Activated CD4-positive, CD25-positive, alpha-beta regulatory T cell treated with anti-CD3 and anti-CD28 coated beads, Interleukin-2, amount 50 U/mL, for 24 hours (primary cell): ENCODE measurements at regions not wholly inside any gene's neighbourhood (a gene's known extent, or its start where the extent isn't known, plus 50 kb on each side); places are given as distances from the start of the nearest gene placed in this dataset.

Source experiments
- ATAC-seq, 2 donors: fragments of 150-1000 bp; cut with Tn5 transposase; one replicate each; pipeline ENCODE4 v1.10.0; 2021; ENCODE audit warnings: mild to moderate bottlenecking in 1 of 2, moderate library complexity in 1 of 2

DNA sequence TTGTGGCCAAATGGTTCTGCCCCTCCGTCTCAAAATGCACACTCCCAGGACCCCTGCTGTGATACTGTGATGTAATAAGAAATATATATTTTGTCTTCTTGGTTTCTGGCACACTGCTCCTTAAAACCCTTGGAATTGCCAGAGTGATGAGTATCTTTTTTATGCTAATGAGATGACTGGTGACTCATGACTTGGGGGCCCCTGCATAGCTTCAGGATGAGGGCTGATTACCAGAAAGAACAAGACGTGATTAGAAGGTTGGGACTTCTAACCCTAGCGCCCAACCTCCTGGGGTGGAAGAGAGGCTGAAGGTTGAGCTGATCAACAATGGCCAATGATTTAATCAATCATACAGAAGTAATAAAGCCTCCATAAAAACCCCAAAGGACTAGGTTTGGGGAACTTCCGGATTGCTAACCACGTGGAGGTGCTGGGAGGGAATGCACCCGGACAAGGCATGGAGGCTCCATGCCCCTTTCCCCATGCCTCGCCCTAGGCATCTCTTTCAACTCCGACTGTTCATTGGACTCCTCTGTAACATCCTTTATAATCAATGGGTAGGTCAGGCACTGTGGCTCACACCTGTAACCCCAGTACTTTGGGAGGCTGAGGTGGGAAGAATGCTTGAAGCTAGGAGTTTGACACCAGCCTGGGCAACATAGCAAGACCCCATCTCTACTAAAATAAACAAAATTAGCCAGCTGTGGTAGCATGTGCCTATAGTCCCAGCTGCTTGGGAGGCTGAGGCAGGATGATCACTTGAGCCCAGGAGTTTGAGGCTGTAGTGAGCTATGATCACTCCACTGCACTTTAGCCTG, 89.1 kb downstream of the HS1BP3 start:
- ATAC-seq, result no peak

DNA sequence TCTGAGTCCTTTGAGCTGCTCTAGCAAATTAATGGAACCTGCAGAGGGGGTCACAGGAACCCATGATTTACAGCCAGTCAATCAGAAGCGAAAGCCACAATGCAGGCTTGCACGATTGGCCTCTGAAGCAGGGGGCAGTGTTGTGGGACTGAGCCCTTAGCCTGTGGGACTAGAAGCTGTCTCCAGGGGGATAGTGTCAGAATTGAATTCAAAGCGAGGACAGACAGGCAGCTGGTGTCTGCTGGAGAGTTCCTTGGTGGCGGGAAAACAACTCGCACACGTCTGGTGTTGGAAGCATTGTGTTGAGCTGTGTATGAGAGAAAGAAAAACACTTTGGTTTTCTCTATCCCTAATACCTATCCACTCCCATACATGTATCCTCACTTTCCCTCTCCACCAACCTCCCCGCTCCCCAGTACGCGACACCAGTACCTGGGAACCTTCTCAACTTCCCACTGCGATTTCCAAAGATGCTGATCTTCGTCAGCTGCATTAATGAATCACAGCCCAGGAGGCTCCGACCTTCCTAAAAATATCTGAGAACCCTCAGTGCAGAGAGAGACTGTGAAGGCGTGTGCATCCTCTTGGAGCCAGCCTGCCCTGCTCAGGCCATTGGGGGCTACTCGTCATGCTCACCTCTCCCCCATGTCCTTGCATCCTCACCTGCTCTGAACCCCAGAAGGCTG, 88.2 kb downstream of the HS1BP3 start:
- no peak for ATAC-seq

DNA sequence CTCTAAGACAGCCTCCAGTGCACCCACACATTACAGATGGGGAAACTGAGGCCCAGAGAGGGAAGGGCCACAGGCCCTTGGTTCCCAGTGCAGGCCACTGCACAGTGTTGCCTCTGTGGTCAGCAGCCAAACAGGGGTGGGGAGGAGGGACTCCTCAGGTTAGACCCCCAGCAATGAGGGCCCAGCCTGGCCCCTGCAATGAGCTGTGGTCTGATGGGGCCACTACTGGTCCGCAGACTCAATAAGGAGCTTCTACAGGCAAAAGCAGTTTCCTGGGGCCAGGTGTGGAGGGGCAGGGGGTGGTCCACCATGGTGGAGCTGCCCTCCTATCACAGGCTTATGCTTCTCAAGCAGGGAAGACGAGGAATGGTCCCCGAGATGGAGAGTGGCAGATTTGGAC, 87.6 kb downstream of the HS1BP3 start:
- ATAC-seq, result no peak

DNA sequence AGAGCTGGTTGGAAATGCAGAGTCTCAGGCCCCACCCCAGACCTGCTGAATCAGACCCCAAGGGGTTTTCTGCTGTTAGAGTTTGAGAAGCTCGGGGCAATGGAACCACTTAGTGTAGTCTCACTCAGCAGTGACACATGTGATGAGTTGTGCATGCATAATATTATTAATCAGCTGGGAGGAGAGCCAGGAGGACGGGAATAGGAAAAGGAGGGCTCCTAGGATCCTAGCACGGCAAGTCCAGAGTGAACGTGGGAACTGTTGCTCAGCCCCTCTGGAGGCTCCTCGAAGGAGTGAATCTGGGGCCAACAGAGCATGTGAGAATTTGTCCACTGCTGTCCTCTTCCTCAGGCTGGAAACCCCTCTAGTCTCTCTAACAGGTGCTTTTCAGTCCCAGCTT, 87.1 kb downstream of the HS1BP3 start:
- ATAC-seq, result peak in 1 of 2 donors; percentile 28

DNA sequence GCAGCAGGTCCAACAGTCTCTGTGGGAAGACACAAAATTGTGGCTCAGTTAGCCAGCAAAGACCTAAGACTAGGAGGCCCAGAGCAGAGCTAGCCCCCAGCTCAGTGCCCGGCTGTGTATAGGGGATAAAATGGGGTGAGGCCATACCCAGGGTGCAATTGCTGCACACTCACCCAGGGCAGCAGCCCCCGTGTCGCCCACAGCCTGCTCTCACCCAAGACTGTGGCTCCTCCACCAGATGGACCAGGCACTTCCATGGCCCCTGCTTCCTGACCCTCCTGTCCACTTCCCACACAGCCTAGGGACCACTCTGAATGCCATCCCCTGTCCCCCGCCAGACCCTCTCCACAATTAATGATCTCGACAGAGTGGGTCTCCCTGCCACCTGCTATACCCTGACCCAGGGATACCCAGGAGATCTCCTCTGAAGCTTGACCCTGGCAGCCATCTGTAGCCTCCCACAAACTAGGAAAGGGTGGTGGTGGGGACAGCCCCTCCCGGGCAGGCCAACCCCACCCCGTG, 85.7 kb downstream of the HS1BP3 start:
- ATAC-seq, result no peak

DNA sequence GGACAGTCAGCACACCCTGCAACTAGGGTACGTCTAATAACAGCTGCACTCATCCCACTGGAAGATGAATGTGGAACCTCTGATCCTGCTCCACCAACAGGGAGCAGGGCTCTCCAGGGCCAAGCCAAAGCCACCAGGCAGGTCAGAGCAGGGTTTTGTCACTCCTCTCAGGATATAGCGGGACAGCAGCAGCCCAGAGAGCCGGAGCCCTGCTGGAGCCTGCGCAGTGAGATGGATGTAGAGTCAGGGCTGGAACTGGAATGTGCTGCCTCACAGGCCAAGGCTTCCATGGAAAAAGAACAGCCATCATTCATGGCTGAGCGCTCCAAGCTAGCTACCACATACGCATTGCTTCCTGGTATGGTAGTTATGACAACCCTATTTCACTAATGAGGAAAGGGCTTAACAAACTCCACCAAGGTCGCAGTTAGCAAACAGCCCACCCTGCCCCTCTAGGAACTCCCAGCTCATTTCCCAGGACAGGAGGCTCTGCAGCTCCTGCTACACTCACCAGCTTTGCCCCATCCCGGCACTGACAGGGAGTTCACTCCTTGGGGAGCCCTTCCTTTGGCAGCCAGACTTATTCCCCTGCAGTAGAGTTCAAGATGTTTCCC, 85.2 kb downstream of the HS1BP3 start:
- no peak for ATAC-seq

DNA sequence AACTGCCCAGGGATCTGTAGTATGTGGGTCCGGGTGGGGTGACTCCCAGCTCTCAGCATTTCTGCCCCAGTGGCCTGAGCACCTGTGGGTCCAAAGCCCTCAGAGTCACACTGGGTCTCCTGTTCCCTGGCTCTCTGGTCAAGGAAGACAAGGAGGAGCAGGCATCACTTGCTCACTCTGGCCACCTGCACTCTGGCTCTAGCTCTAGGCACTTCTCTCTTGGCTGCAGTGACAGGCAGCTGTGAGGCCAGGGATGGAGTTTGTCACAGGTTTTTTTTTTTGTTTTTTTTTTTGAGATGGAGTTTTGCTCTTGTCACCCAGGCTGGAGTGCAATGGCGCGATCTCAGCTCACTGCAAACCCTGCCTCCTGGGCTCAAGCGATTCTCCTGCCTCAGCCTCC, 84.6 kb downstream of the HS1BP3 start:
- ATAC-seq, result no peak

DNA sequence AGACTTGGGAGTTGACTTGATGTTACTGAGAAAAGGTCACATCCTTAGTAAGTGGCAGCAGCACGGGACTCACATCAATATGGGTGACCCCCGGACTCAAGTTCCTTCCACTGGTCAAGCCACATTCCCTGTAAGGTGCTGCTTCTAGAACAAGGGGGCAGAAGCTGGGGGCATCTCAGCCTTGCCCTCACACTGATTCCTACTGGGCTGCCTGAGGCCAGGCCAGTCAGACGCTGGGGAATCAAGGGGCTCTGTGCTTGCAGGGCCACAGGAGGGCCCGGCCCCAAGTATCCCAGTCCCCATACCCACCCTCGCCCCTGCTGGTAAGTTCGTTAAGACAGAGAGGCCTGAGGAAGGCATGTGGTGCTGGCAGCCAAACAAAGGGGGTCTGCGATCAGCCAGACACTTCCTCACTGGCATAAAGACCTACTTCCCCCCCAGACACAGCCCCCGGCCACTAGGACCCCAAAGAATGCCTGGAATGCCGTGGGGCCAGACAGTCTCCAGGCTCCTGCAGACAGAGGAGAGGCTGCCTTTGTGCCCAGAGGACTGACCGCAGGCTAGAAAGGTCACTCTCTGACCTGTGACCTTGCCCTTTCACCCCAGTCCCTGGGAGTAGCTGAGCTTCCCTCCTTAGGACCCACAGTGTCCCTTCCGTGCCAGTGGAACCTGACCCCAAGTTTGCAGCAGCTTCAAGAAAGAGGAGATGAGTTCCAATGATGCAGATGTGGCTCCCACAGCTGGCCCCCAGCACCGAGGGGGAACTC, 83.6 kb downstream of the HS1BP3 start:
- ATAC-seq, result no peak
